SK-N-SH treated with all-trans-retinoic acid at 6 μM for 48 hours (cell line): ENCODE measurements at regions not wholly inside any gene's neighbourhood (a gene's known extent, or its start where the extent isn't known, plus 50 kb on each side); places are given as distances from the start of the nearest gene placed in this dataset.

Source experiments
- ATAC-seq: fragments of 200-7000 bp; cut with Tn5 transposase; 3 replicates; pipeline ENCODE4 v1.9.1; 2020; ENCODE audit warnings: mild to moderate bottlenecking, moderate library complexity
- BACH2 ChIP-seq: fragments of 250-450 bp; sonication (Bioruptor Pico); IDR thresholded peaks from 2 replicates; pipeline ENCODE4 v1.9.0; 2021; ENCODE audit warnings: mild to moderate bottlenecking, borderline replicate concordance
- CSDC2 ChIP-seq: fragments of 250-450 bp; sonication (Bioruptor Pico); IDR thresholded peaks from 2 replicates; pipeline ENCODE4 v1.5.0; 2020; ENCODE audit warnings: mild to moderate bottlenecking, moderate library complexity
- CSRNP3 ChIP-seq: fragments of 250-450 bp; sonication (Bioruptor Pico); IDR thresholded peaks from 2 replicates; pipeline ENCODE4 v1.5.1; 2021; ENCODE audit warnings: mild to moderate bottlenecking, moderate library complexity
- ESRRG ChIP-seq: fragments of 250-450 bp; sonication (Bioruptor Pico); IDR thresholded peaks from 2 replicates; pipeline ENCODE4 v1.6.1; 2021; ENCODE audit warnings: mild to moderate bottlenecking
- GLIS3 ChIP-seq: fragments of 250-450 bp; sonication (Bioruptor Pico); IDR thresholded peaks from 2 replicates; pipeline ENCODE4 v1.5.0; 2020; ENCODE audit warnings: mild to moderate bottlenecking, moderate library complexity
- ISL1 ChIP-seq: fragments of 250-450 bp; sonication (Bioruptor Pico); IDR thresholded peaks from 2 replicates; pipeline ENCODE4 v2.1.2; 2022; ENCODE audit warnings: mild to moderate bottlenecking, moderate library complexity
- OSR1 ChIP-seq: fragments of 250-450 bp; sonication (Bioruptor Pico); IDR thresholded peaks from 2 replicates; pipeline ENCODE4 v1.8.0; 2022; ENCODE audit warnings: moderate library complexity, mild to moderate bottlenecking, inconsistent platforms
- PATZ1 ChIP-seq: fragments of 250-450 bp; sonication (Bioruptor Pico); IDR thresholded peaks from 2 replicates; pipeline ENCODE4 v1.8.0; 2020; ENCODE audit warnings: mild to moderate bottlenecking, moderate library complexity, borderline replicate concordance
- PPARA ChIP-seq: fragments of 250-450 bp; sonication (Bioruptor Pico); IDR thresholded peaks from 2 replicates; pipeline ENCODE4 v1.5.0; 2020; ENCODE audit warnings: mild to moderate bottlenecking, borderline replicate concordance
- RARB ChIP-seq: fragments of 250-450 bp; sonication (Bioruptor Pico); IDR thresholded peaks from 2 replicates; pipeline ENCODE4 v1.8.0; 2021; ENCODE audit warnings: mild to moderate bottlenecking, moderate library complexity
- TCF4 ChIP-seq: fragments of 250-450 bp; sonication (Bioruptor Pico); IDR thresholded peaks from 2 replicates; pipeline ENCODE4 v1.8.0; 2021; ENCODE audit warnings: mild to moderate bottlenecking, moderate library complexity, borderline replicate concordance
- TOX ChIP-seq: fragments of 250-450 bp; sonication (Bioruptor Pico); IDR thresholded peaks from 2 replicates; pipeline ENCODE4 v1.8.0; 2021; ENCODE audit warnings: mild to moderate bottlenecking, moderate library complexity, borderline replicate concordance
- TSHZ2 ChIP-seq: fragments of 250-450 bp; sonication (Bioruptor Pico); IDR thresholded peaks from 2 replicates; pipeline ENCODE4 v1.5.0; 2020; ENCODE audit warnings: mild to moderate bottlenecking, moderate library complexity
- ZC3H10 ChIP-seq: fragments of 250-450 bp; sonication (Bioruptor Pico); IDR thresholded peaks from 2 replicates; pipeline ENCODE4 v1.5.1; 2021; ENCODE audit warnings: mild to moderate bottlenecking, moderate library complexity
- ZFP3 ChIP-seq: fragments of 250-450 bp; sonication (Bioruptor Pico); IDR thresholded peaks from 2 replicates; pipeline ENCODE4 v1.5.0; 2020; ENCODE audit warnings: mild to moderate bottlenecking, moderate library complexity
- ZFP30 ChIP-seq: fragments of 450-650 bp; formaldehyde crosslinking; IDR thresholded peaks from 2 replicates; pipeline ENCODE4 v1.5.0; 2022; ENCODE audit warnings: mild to moderate bottlenecking, moderate library complexity
- ZNF565 ChIP-seq: fragments of 450-650 bp; formaldehyde crosslinking; conservative IDR thresholded peaks from 2 replicates; pipeline ENCODE4 v1.5.0; 2020; ENCODE audit warnings: low read depth, mild to moderate bottlenecking, moderate library complexity
- ZNF70 ChIP-seq: fragments of 450-650 bp; formaldehyde crosslinking; IDR thresholded peaks from 2 replicates; pipeline ENCODE4 v1.5.0; 2020; ENCODE audit warnings: mild to moderate bottlenecking, moderate library complexity
- ZNF8 ChIP-seq: fragments of 450-650 bp; formaldehyde crosslinking; IDR thresholded peaks from 2 replicates; pipeline ENCODE4 v1.5.0; 2020; ENCODE audit warnings: mild to moderate bottlenecking, moderate library complexity
- TF ChIP-seq, protein P1 (sequence below): fragments of 250-450 bp; sonication (Bioruptor Pico); IDR thresholded peaks from 2 replicates; pipeline ENCODE4 v1.5.1; 2020; ENCODE audit warnings: low read depth, mild to moderate bottlenecking, moderate library complexity
- TF ChIP-seq, protein P2 (sequence below): fragments of 250-450 bp; sonication (Bioruptor Pico); IDR thresholded peaks from 2 replicates; pipeline ENCODE4 v1.8.0; 2021; ENCODE audit warnings: low read depth, mild to moderate bottlenecking, moderate library complexity, borderline replicate concordance

GRCh38 chr16:59748531-59748930, 1014.4 kb upstream of the GOT2 start:
- no peak for ATAC-seq
- TF ChIP-seq ZNF565 (CRISPR knock-in tag) (no peak), ESRRG (CRISPR knock-in tag) (no peak), CSDC2 (no peak), ISL1 (CRISPR knock-in tag) (no peak), CSRNP3 (CRISPR knock-in tag) (no peak), PATZ1 (CRISPR knock-in tag) (no peak), ZFP30 (no peak), RARB (no peak)

GRCh38 chr16:59743504-59743903, 1009.4 kb upstream of the GOT2 start:
- no peak for ATAC-seq
- no peak for TF ChIP-seq TSHZ2 (CRISPR knock-in tag)
- TF ChIP-seq ZC3H10 (CRISPR knock-in tag), result no peak
- TF ChIP-seq ZFP30, result no peak
- no peak for TF ChIP-seq OSR1 (CRISPR knock-in tag)
- TF ChIP-seq ZNF70 (CRISPR knock-in tag), result no peak
- TF ChIP-seq ZFP3, result no peak
- no peak for TF ChIP-seq BACH2 (CRISPR knock-in tag)
- no peak for TF ChIP-seq TOX (CRISPR knock-in tag)
- no peak for TF ChIP-seq RARB
- no peak for TF ChIP-seq ZNF565 (CRISPR knock-in tag)
- TF ChIP-seq ISL1 (CRISPR knock-in tag), result no peak
- TF ChIP-seq, protein P1, sequence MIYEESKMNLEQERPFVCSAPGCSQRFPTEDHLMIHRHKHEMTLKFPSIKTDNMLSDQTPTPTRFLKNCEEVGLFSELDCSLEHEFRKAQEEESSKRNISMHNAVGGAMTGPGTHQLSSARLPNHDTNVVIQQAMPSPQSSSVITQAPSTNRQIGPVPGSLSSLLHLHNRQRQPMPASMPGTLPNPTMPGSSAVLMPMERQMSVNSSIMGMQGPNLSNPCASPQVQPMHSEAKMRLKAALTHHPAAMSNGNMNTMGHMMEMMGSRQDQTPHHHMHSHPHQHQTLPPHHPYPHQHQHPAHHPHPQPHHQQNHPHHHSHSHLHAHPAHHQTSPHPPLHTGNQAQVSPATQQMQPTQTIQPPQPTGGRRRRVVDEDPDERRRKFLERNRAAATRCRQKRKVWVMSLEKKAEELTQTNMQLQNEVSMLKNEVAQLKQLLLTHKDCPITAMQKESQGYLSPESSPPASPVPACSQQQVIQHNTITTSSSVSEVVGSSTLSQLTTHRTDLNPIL (CRISPR knock-in tag), result no peak
- TF ChIP-seq ZNF8 (CRISPR knock-in tag), result no peak
- no peak for TF ChIP-seq GLIS3 (CRISPR knock-in tag)
- TF ChIP-seq PATZ1 (CRISPR knock-in tag), result no peak
- TF ChIP-seq CSDC2, result no peak
- no peak for TF ChIP-seq ESRRG (CRISPR knock-in tag)
- TF ChIP-seq TCF4, result no peak
- TF ChIP-seq, protein P2, sequence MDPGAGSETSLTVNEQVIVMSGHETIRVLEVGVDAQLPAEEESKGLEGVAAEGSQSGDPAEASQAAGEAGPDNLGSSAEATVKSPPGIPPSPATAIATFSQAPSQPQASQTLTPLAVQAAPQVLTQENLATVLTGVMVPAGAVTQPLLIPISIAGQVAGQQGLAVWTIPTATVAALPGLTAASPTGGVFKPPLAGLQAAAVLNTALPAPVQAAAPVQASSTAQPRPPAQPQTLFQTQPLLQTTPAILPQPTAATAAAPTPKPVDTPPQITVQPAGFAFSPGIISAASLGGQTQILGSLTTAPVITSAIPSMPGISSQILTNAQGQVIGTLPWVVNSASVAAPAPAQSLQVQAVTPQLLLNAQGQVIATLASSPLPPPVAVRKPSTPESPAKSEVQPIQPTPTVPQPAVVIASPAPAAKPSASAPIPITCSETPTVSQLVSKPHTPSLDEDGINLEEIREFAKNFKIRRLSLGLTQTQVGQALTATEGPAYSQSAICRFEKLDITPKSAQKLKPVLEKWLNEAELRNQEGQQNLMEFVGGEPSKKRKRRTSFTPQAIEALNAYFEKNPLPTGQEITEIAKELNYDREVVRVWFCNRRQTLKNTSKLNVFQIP (CRISPR knock-in tag), result no peak
- TF ChIP-seq PPARA (CRISPR knock-in tag), result no peak
